NOMO-1 treated with dmso at 0.1 percent for 144 hours (cell line): ENCODE measurements at regions not wholly inside any gene's neighbourhood (a gene's known extent, or its start where the extent isn't known, plus 50 kb on each side); places are given as distances from the start of the nearest gene placed in this dataset.
"Not testable (repeated sequence)": the region's sequence is repeated elsewhere in the genome, so short reads cannot be mapped to it uniquely, and the experiment has no call there.

Experiments used
- DNase-seq: peaks from one replicate; lab custom pipeline; 2025; ENCODE audit not compliant: unreplicated experiment; lab: John Stamatoyannopoulos, UW

GRCh38 chr18:8912348-8913326, 189.9 kb upstream of the NDUFV2 start:
- no peak for DNase-seq

DNA sequence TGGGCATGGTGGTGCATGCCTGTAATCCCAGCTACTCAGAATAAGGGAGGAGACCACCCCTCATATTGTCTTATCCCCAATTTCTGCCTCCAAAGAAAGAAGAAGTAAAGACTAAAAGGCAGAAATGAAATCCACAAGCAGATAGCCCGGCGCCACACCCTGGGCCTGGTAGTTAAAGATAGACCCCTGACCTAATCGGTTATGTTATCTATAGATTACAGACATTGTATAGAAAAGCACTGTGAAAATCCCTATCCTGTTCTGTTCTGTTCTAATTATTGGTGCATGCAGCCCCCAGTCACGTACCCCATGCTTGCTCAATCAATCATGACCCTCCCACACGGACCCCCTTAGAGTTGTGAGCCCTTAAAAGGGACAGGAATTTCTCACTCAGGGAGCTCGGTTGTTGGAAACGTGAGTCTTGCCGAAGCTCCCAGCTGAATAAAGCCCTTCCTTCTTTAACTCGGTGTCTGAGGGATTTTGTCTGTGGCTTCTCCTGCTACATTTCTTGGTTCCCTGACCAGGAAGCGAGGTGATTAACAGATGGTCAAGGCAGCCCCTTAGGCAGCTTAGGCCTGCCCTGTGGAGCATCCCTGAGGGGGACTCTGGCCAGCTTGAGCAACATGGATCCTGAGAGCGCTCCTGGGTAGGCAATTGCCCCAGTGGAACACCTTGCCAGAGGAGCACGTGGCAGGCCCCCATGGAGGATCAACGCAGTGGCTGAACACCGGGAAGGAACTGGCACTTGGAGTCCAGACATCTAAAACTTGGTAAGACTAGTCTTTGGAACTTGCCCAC, 188.7 kb upstream of the NDUFV2 start:
- DNase-seq = not testable (repeated sequence)

GRCh38 chr18:8914404-8915264, 187.9 kb upstream of the NDUFV2 start:
- not testable (repeated sequence) for DNase-seq

DNA sequence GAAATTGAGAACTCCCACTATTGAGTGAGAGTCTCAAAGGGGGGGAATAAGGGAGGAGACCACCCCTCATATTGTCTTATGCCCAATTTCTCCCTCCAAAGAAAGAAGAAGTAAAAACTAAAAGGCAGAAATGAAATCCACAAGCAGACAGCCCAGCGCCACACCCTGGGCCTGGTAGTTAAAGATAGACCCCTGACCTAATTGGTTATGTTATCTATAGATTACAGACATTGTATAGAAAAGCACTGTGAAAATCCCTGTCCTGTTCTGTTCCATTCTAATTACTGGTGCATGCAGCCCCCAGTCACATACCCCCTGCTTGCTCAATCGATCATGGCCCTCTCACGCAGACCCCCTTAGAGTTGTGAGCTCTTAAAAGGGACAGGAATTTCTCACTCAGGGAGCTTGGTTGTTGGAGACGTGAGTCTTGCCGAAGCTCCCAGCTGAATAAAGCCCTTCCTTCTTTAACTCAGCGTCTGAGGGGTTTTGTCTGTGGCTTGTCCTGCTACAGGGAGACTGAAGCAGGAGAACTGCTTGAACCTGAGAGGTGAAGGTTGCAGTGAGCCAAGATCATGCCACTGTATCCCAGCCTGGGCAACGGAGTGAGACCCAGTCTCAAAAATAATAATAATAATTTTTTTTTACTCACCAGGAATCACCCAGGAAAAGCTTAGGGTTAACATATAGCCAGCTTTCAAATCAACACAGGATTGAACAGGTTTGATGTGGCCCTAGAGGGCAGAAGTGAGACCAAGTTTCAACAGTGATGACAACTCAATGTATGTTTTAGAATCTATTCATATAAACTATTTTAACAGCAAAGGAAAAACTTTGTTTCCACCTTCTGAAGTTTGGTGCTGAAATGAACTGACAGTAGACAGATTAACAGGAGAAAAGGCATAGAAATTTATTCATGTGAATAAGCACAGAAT, 181.4 kb upstream of the NDUFV2 start:
- not testable (repeated sequence) for DNase-seq

DNA sequence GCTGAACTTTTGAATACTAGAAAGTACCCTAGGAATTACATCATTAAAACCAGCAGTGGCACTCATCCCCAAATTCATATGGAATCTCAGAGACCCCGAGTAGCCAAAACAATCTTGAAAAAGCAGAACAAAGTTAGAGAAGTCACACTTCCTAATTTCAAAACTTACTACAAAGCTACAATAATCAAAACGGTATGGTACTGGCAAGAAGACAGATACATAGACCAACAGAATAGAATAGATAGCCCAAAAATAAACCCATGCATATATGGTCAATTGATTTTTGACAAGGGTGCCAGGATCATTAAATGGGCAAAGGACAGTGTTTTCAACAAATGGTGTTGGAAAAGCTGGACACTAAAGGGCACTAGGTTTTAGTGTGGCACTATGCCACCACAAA, 176.0 kb upstream of the NDUFV2 start:
- no peak for DNase-seq

- DNase-seq = no peak
Observed at GRCh38 chr18:8928044-8928443, 174.5 kb upstream of the NDUFV2 start.

DNA sequence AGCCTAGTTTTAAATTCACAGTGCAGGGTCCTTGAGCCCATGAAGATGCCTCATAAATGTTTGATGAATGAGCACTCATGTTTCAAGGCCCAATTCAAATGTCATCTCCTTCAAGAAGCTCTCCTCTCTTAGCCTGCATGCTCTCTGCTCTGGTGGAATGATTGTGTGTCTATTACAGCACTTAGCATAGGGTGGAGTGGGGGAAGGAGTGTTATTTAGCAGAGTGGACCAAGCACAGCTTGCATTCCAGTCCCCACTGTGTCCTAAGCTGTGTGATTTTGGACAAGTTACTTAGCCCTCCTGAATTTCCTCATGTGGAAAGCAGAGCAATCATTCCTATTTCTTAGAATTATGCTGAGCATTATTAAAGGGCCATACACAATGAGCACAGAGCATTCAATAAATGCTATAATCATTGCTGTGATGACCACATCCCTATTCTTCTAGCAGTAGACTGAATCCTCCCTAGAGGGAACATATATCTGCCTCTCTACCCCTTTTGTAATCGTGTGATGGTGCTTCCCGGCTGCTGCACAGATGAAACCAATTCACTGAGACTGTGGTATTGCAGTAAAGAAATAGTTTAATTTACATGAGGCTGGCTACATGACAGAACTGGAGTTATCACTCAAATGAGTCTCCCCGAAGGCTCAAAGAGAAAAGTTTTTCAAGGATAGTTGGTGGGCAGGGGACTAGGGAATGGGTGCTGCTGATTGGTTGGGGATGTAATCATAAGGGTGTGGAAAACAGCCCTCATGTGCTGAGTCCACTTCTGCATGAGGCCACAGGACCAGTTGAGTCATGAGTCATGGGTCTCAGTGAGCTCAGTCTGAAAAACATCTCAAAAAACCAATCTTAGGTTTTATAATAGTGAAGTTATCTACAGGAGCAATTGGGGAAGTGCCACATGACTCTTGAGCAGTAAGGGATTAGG, 173.4 kb upstream of the NDUFV2 start:
- DNase-seq = no peak

DNA sequence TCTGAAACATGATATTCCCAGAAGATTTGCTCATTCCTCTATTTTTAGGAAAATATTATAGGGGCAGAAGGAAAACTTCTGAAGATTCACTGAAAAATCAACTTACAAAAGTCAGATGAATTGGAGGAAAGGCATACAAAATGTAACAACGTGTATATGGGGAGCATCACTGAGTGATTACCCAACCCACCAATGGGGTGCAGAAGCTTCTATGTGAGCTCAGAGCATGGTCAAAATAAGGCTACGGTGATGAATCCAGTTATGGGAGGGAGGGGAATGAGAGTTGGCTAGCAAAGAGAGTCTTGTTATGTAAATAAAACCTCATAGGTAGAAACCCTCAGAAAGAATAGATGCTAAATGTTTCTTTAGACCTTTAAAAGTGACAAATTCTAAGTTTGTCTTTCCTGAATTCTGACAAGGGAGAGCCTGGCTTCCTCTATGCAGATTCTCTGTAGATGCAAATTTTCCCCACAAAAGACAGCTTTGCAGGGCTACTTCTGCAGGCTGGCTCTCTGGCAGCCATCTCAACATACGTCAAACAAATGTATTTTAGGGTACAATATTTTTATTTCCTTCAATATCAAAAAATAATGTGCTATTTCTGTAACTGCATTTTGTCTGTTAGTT, 171.4 kb upstream of the NDUFV2 start:
- no peak for DNase-seq

DNA sequence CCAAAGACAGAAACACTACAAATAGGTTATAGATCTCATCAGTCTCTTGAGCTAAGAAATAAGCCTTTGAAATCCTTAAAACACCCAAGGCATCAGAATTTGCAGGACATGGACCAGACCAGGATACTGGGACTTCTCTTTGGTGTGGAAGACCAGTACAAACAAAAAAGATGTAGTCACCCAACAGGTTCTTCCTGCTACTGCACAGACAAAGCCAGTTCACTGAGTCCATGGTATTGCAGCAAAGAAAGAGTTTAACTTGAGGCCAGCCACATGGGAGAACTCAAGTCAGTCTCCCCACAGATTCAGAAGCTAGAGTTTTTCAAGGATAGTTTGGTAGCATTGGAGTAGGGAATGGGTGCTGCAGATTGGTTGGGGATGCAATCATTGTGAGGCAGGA, 169.6 kb upstream of the NDUFV2 start:
- no peak for DNase-seq

- DNase-seq = no peak
Observed at GRCh38 chr18:8933714-8934284, 168.7 kb upstream of the NDUFV2 start.

- DNase-seq = not testable (repeated sequence)
Observed at GRCh38 chr18:8935346-8935745, 167.2 kb upstream of the NDUFV2 start.

- no peak for DNase-seq
Observed at GRCh38 chr18:8936619-8937018, 165.9 kb upstream of the NDUFV2 start.

GRCh38 chr18:8937160-8938094, 165.1 kb upstream of the NDUFV2 start:
- no peak for DNase-seq

DNA sequence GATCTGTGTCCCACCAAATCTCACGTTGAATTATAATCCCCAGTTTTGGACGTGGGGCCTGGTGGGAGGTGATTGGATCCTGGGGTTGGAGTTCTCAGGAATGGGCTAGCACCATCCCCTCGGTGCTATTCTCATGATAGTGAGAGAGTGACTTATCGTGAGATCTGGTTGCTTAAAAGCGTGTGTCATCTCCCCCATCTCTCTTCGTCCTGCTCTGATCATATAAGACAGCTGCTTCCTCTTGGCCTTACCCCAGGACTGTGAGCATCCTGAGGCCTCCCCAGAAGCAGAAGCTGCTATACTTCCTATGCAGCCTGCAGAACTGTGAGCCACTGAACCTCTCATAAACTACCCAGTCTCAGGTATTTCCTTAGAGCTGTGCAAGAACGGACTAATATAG, 163.7 kb upstream of the NDUFV2 start:
- no peak for DNase-seq

DNA sequence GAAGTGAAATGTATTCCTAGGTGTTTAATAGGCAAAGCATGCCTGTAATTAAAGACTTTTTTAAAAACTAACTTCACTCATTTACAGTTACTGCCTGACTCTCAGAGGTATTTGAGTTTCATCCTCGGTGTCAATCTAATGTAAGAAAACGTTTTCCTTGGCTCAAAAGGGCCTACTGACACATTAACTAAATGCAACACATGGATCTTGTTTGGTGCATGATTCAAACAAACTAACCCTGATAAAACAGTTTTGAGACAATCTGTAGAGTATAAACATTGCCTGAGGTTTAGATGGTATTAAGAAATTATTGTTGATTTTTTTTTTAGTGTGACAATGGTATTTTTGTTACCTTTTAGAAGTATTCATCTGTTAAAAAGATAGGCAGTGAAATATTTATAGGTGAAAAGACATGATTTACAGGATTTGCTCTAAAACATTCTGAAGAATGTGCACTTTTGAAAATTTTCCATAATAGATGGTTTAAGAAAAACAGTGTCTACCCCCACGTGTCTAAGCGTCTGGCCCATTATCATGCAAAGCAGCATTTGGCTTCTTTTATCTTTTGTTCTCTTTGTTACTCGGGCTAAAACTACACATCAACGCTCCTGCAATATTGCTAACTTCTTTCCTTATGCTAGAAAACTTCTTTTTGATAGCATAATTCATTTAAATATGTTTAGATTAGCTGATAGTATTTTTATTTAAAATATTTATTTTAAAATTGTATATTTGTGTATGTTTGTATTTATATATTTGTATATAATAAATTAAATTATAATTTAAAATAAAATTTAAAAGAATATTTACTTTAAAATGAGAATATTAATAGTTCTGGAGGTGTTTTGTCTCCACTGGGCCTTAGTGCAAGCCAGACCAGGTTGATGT, 160.2 kb upstream of the NDUFV2 start:
- DNase-seq = no peak
